Skin of body (tissue), 1 donor: ENCODE measurements at regions not wholly inside any gene's neighbourhood (a gene's known extent, or its start where the extent isn't known, plus 50 kb on each side); places are given as distances from the start of the nearest gene placed in this dataset.

Experiments
- DNase-seq: peaks from one replicate; lab custom pipeline; 2025; lab: John Stamatoyannopoulos, UW

DNA sequence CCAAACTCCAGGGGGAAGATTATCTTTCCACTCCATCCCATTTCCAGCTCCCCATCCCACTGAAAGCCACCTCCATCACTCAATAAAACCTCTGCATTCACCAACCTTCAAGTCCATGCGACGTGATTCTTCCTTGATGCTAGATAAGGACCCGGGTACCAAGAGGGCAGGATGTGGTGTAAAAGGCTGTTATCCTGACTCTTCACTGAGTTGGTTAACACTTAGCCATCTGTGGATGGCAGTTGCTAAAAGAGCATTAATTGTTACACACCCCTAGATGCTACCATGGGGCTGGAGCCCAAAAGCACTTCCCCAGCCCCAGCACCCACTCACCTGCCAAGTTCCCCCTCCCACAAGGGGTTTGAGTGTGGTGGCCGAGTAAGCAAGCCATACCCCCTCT, 53.4 kb upstream of the DPP10 start:
- DNase-seq: no peak
